CD4-positive, alpha-beta T cell treated with Interleukin-15 for 1 hour (primary cell): ENCODE measurements at regions not wholly inside any gene's neighbourhood (a gene's known extent, or its start where the extent isn't known, plus 50 kb on each side); places are given as distances from the start of the nearest gene placed in this dataset.
"Not testable (repeated sequence)": the region's sequence is repeated elsewhere in the genome, so short reads cannot be mapped to it uniquely, and the experiment has no call there.

Experiments
- DNase-seq: peaks from one replicate; pipeline ENCODE4 v3.0.0-alpha.2; 2020

GRCh38 chrX:16067886-16068515 lies 55.4 kb upstream of the GRPR start:
- no peak for DNase-seq

- DNase-seq: no peak
These were observed 59.4 kb upstream of the GRPR start for GRCh38 chrX:16063921-16064320.

- DNase-seq: no peak
These were observed 60.2 kb upstream of the GRPR start for GRCh38 chrX:16063141-16063540.

GRCh38 chrX:16061296-16061695 lies 62.1 kb upstream of the GRPR start:
- no peak for DNase-seq

- DNase-seq: no peak
These were observed 63.1 kb upstream of the GRPR start for GRCh38 chrX:16060252-16060651.

- not testable (repeated sequence) for DNase-seq
These were observed 74.2 kb upstream of the GRPR start for GRCh38 chrX:16049126-16049525.

GRCh38 chrX:16042980-16043379 lies 80.4 kb upstream of the GRPR start:
- DNase-seq: no peak

- DNase-seq: no peak
These were observed 83.5 kb upstream of the GRPR start for GRCh38 chrX:16039834-16040233.

GRCh38 chrX:16039363-16039762 lies 84.0 kb upstream of the GRPR start:
- no peak for DNase-seq

- no peak for DNase-seq
These were observed 90.0 kb upstream of the GRPR start for GRCh38 chrX:16033331-16033730.

- DNase-seq: no peak
These were observed 94.8 kb upstream of the GRPR start for GRCh38 chrX:16028576-16028975.

- DNase-seq: no peak
These were observed 99.3 kb upstream of the GRPR start for GRCh38 chrX:16023790-16024734.

- DNase-seq: no peak
These were observed 100.7 kb upstream of the GRPR start for GRCh38 chrX:16022580-16023200.

- no peak for DNase-seq
These were observed 105.1 kb upstream of the GRPR start for GRCh38 chrX:16018291-16018690.

GRCh38 chrX:16014171-16014570 lies 109.2 kb upstream of the GRPR start:
- no peak for DNase-seq

- DNase-seq: no peak
These were observed 111.1 kb upstream of the GRPR start for GRCh38 chrX:16012250-16012649.

- DNase-seq: no peak
These were observed 117.4 kb upstream of the GRPR start for GRCh38 chrX:16005917-16006316.

- no peak for DNase-seq
These were observed 121.2 kb upstream of the GRPR start for GRCh38 chrX:16002185-16002584.

- no peak for DNase-seq
These were observed 125.0 kb upstream of the GRPR start for GRCh38 chrX:15998350-15998749.

- DNase-seq: no peak
These were observed 133.6 kb upstream of the GRPR start for GRCh38 chrX:15989716-15990115.

GRCh38 chrX:15988661-15989603 lies 134.3 kb upstream of the AP1S2 start:
- DNase-seq: no peak

- no peak for DNase-seq
These were observed 131.3 kb upstream of the AP1S2 start for GRCh38 chrX:15985937-15986336.

- no peak for DNase-seq
These were observed 128.4 kb upstream of the AP1S2 start for GRCh38 chrX:15983034-15983433.
